Tibial artery (tissue), 4 donors: ENCODE measurements at regions not wholly inside any gene's neighbourhood (a gene's known extent, or its start where the extent isn't known, plus 50 kb on each side); places are given as distances from the start of the nearest gene placed in this dataset.

Experiments used
- DNase-seq, 2 donors: peaks; one replicate each; pipeline ENCODE4 v3.0.0-alpha.2; 2019
- H3K27ac ChIP-seq, 2 donors: fragments of 200-600 bp; sonication (generic) in 1 of 2; 1 replicate in 1 of 2; 2 replicates in 1 of 2; pipeline ENCODE4 v1.5.1; 2018 to 2019; ENCODE audit warnings: mild to moderate bottlenecking in 1 of 2
- H3K27me3 ChIP-seq, 2 donors: fragments of 200-600 bp; sonication (generic) in 1 of 2; one replicate each; pipeline versions ENCODE4 v1.5.1 to v1.6.0; 2016 to 2019
- H3K36me3 ChIP-seq, 3 donors: fragments of 200-600 bp; sonication (generic) in 2 of 3; one replicate each; pipeline ENCODE4 v1.5.1; 2016 to 2019; ENCODE audit warnings: mild to moderate bottlenecking in 2 of 3
- H3K4me1 ChIP-seq, 4 donors: fragments of 200-600 bp; sonication (generic) in 2 of 4; 1 replicate in 3 of 4; 2 replicates in 1 of 4; pipeline ENCODE4 v1.5.1; 2016 to 2019
- H3K4me3 ChIP-seq, 2 donors: fragments of 200-600 bp; sonication (generic) in 1 of 2; 1 replicate in 1 of 2; 2 replicates in 1 of 2; pipeline ENCODE4 v1.5.1; 2018 to 2019; ENCODE audit warnings: mild to moderate bottlenecking in 2 of 2
- H3K9me3 ChIP-seq, 3 donors: fragments of 200-600 bp; sonication (generic) in 1 of 3; one replicate each; pipeline ENCODE4 v1.5.1; 2016 to 2019
- CTCF ChIP-seq, 2 experiments: fragments of 200-600 bp in 1 of 2; fragments of 450-650 bp in 1 of 2; IDR thresholded peaks; one replicate each; pipeline ENCODE4 v1.5.1; 2017 to 2019; ENCODE audit warnings: antibody characterized with exemption in 2 of 2, mild to moderate bottlenecking in 1 of 2, moderate library complexity in 1 of 2
- intact Hi-C: fragments of 100-400 bp; cut with DNase I; formaldehyde crosslinking; loops from one replicate; pipeline ENCODE4 v1.15.0; 2023; ENCODE audit warnings: low total_unique reads

GRCh38 chr1:209326076-209326475 lies 257.4 kb upstream of the CAMK1G start:
- H3K27me3 ChIP-seq = no peaks in the 10 kb centered on the region
- H3K27ac ChIP-seq = no peak overlapping the region
- no peaks in the 10 kb centered on the region for H3K36me3 ChIP-seq
- H3K4me1 ChIP-seq = no peaks in the 10 kb centered on the region
- no peak for TF ChIP-seq CTCF (IDR thresholded peaks at IDR 0.05)
- intact Hi-C loops = no loop called here
- H3K4me3 ChIP-seq = no peak overlapping the region
- H3K9me3 ChIP-seq = no peaks in the 10 kb centered on the region
- no peak for DNase-seq

- TF ChIP-seq CTCF (IDR thresholded peaks at IDR 0.05) = no peak
- no peaks in the 10 kb centered on the region for H3K27me3 ChIP-seq
- intact Hi-C loops = no loop called here
- no peaks in the 10 kb centered on the region for H3K4me1 ChIP-seq
- no peak overlapping the region for H3K4me3 ChIP-seq
- no peak overlapping the region for H3K27ac ChIP-seq
- no peak for DNase-seq
- H3K9me3 ChIP-seq = no peaks in the 10 kb centered on the region
- H3K36me3 ChIP-seq = no peaks in the 10 kb centered on the region
Measured at GRCh38 chr1:209326831-209327230, 256.7 kb upstream of the CAMK1G start.

GRCh38 chr1:209328196-209328595 lies 255.3 kb upstream of the CAMK1G start:
- Histone ChIP-seq H3K4me3 (no peak overlapping the region), H3K4me1 (no peaks in the 10 kb centered on the region), H3K36me3 (no peaks in the 10 kb centered on the region), H3K27me3 (no peaks in the 10 kb centered on the region), H3K9me3 (no peaks in the 10 kb centered on the region), H3K27ac (no peak overlapping the region)
- TF ChIP-seq CTCF (IDR thresholded peaks at IDR 0.05) = no peak
- intact Hi-C loops = no loop called here
- DNase-seq = no peak

GRCh38 chr1:209335178-209335577 lies 248.3 kb upstream of the CAMK1G start:
- H3K4me1 ChIP-seq = no peaks in the 10 kb centered on the region
- H3K27me3 ChIP-seq = no peaks in the 10 kb centered on the region
- TF ChIP-seq CTCF (IDR thresholded peaks at IDR 0.05) = peak; percentile 18 to 29
- no peak for DNase-seq
- intact Hi-C loops = no loop called here
- no peaks in the 10 kb centered on the region for H3K9me3 ChIP-seq
- H3K4me3 ChIP-seq = no peak overlapping the region
- H3K27ac ChIP-seq = no peak overlapping the region
- no peaks in the 10 kb centered on the region for H3K36me3 ChIP-seq

- Histone ChIP-seq H3K27ac (no peak overlapping the region), H3K4me1 (no peaks in the 10 kb centered on the region), H3K27me3 (no peaks in the 10 kb centered on the region), H3K9me3 (no peaks in the 10 kb centered on the region), H3K4me3 (no peak overlapping the region), H3K36me3 (no peaks in the 10 kb centered on the region)
- no peak for TF ChIP-seq CTCF (IDR thresholded peaks at IDR 0.05)
- no peak for DNase-seq
- intact Hi-C loops = no loop called here
Measured at GRCh38 chr1:209341146-209341545, 242.4 kb upstream of the CAMK1G start.
